ENCODE measurements at regions not wholly inside any gene's neighbourhood (a gene's known extent, or its start where the extent isn't known, plus 50 kb on each side); places are given as distances from the start of the nearest gene placed in this dataset.

DNA sequence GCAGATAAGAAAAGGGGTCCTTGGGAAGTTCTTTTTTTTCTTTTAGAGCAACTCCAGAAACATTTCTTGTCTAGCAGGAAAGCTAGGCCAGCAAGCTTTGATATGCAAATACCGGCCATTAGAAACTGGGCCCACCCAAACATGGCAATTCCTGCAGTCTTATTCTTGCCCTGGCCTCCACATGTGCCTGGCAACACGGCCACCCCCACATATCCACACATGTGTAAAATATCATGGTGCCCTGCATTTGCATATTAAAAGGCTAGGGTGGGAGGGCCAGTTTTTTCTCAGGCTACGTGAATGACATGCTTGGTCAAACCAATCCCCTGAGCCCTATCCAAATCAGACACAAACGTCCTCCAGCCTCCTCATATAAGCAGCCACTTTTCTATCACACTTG is 171.7 kb upstream of the ZCCHC13 start:
- TF ChIP-seq GATA3 (IDR thresholded peaks at IDR 0.05; ENCODE audit: low read depth, low read length), result no peak
- no peak for TF ChIP-seq GATA2 (IDR thresholded peaks at IDR 0.05; ENCODE audit: low read depth, low read length)
